Activated T-cell treated with anti-CD3 and anti-CD28 coated beads for 48 hours (primary cell): ENCODE measurements at regions not wholly inside any gene's neighbourhood (a gene's known extent, or its start where the extent isn't known, plus 50 kb on each side); places are given as distances from the start of the nearest gene placed in this dataset.
"Not testable (repeated sequence)": the region's sequence is repeated elsewhere in the genome, so short reads cannot be mapped to it uniquely, and the experiment has no call there.

ENCODE experiments used
- DNase-seq: peaks from one replicate; pipeline ENCODE4 v3.0.0-alpha.2; 2020; ENCODE audit warnings: low read depth

DNA sequence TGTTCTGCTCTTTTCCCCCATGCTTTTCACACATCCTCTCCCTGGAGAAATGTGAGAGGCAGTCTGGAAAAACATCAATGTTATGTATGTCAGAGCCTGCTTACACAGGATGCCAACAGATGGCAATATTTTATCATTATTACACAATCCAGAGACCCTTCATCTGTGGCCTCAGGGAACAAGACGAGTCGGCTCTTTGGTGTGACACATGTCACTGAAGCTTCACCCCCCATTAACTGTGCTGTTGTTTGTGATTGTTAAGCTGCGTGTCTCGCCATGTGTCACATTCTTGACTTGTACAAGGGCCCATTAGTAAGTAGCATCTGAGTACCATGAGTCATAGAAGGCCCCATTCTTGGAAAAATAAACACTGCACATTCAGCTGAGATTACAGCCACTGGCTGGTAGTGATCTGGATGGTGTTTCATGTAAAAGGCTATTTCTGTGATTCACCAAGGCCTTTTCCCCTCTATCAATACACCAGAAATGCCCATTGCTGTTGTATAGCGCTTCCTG, 682.1 kb upstream of the SOX9 start:
- no peak for DNase-seq

- DNase-seq = no peak
Observed at GRCh38 chr17:71440513-71440912, 680.3 kb upstream of the SOX9 start.

DNA sequence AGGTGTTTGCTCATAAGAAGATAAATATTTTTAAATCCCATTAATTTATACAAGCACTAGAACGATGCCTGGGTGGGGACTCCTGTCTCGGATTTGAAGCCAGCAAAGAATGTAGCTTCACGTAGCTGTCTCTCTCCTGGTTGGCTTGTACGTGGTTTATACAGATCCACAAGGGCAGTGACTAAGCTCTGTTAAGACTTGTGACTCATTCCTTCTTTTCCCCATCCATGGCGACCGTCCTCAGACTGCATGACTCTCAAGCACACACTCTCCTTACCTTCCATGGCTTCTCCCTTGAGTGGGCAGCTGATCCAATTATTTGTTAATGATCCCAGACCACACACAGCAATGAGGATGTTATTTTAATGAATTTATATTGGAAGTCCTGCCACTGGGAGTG, 679.7 kb upstream of the SOX9 start:
- DNase-seq = no peak

DNA sequence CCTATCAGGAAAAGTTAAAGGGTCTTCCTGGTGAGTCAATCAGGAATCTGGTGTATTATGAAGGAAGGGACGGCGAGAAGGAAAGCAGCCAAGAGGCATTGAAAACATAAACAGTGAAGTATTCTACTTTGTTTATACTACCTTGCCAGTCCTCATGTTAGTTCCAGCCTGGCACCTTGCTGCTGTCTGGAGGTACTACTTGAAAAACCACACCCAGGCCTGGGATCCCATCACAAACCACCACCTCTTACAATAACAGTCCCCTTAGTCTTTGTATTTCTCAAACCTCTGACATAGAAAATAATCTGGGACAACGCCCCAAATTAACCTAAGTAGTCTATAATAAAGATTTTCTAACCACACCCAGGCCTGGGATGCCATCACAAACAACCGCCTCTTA, 676.7 kb upstream of the SOX9 start:
- no peak for DNase-seq

DNA sequence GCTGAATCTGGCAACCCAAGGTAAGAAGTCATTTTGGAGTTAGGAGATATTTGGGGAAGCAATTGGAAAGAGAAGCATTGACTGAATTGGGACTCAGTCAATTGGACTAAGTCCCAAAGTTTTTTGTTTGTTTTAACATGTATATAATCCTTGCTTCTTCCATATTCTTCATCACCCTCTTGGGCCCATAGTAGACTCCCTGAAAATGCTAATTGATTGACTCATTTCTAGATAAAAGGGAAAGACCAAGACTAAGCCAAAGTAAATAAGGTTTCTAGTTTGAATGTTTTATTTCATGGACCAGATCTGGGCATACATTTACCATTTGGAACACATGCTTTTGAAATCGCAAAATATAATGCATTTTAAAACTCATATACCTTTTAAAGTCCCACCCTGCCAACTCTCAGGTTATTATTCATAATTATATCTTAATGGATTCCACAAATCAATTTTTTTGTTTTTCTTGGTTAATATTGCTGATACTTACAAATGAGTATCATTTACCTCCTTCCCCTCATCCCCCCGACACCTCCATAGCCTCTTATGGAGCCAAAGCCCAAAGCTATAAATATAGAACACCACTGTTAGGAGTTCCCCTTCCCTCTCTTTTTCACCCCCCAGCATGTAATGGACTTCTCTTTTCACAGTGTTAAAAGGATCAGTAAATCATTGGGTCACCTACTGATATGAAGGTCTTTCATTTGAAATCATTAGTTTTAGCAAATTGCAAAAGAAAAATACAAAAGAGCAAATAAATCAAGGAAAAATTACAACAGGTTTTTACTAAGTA, 674.0 kb upstream of the SOX9 start:
- DNase-seq = no peak

DNA sequence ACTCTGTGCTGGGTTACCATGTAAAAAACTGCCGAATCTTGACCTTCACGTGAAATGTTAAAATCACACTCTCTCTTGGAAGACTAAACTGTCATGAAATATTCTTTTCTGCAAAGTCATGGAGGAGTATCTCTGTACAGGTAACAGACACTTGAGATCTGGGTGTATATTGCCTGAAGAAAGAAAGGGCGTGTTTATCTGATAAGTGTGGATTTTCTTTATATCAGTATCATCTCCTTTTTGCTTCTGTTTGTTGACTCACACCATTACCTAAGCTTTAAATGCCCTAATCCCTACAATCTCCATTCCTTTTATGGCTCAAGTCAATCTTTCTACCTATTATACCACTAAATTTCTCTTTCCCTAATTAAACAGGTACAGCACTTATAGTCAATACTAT, 673.2 kb upstream of the SOX9 start:
- no peak for DNase-seq

- DNase-seq = not testable (repeated sequence)
Observed at GRCh38 chr17:71450657-71451056, 670.2 kb upstream of the SOX9 start.

DNA sequence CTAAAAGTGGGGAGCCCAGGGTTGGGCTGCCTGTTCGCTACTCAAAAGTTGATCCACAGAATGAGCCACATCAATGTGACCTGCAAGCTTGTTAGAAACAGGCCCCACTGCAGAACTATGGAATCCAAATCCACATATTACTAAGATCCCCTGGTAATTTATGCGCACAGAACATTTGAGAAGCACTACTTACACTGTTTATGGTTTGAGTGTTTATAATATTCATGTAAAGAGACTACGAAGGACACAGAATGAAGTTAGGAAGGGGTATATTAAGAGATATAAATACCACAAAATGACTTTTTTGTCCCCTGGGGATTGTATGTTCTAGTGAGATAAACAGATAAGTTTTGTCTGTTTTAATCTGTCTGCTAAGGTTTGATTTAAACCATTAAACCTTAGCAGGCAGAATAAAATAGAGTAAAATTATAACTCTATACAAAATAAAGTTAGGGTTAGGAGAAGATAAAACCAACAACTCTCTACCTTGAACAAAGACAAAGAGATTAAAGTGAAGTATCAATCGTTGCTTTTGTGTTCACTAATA, 666.9 kb upstream of the SOX9 start:
- no peak for DNase-seq

DNA sequence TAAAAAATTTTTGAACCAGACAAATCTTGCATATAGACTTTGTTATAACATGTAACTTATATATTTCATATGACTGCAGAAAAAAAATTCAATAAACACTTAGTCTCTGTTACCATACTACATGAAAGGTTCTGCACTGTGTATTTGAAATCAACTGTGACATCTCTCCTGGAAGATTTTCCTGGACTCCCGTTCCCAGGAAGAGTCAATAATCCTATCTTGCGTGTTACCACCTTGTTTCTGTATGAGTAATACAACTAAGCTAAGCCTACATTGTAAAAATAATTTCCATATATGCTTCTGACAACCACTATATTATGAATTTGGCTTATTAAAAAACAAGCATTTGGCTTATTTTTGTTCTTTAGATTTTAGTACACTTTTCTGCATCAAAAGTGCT, 665.6 kb upstream of the SOX9 start:
- no peak for DNase-seq

- no peak for DNase-seq
Observed at GRCh38 chr17:71458322-71458721, 662.5 kb upstream of the SOX9 start.

GRCh38 chr17:71460943-71461342, 659.9 kb upstream of the SOX9 start:
- no peak for DNase-seq

DNA sequence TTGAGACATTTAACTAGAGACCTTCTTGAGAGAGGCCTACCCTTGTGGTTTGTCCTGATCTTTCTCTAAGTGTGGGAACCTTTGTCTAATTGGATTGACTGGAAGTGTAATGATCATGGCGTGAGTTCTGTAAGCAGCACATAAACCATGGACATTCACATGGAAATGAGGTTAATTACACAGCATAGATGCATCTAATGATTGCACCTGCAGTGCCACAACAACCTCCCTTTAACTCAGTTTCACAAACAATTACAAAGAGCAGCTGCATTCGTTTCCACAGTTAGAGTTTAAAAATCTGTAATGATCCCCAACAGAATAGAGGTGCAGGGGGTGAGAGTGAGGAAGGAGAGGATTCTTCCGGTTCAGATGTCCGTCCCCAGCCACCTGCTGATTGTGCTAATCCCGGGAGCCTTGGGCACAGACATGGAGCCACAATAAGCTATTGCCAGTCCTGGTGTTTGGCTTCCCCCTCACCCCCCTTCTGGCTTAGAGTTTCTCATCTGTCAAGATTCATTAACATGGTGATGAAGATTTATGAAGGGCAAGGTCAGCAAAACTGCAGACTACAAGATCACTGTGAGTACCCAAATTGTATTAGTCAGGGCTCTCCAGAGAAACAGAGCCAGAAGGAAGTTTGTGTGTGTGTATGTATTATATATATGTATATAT, 659.2 kb upstream of the SOX9 start:
- no peak for DNase-seq

GRCh38 chr17:71464241-71464640, 656.6 kb upstream of the SOX9 start:
- no peak for DNase-seq

- no peak for DNase-seq
Observed at GRCh38 chr17:71464751-71465150, 656.1 kb upstream of the SOX9 start.

DNA sequence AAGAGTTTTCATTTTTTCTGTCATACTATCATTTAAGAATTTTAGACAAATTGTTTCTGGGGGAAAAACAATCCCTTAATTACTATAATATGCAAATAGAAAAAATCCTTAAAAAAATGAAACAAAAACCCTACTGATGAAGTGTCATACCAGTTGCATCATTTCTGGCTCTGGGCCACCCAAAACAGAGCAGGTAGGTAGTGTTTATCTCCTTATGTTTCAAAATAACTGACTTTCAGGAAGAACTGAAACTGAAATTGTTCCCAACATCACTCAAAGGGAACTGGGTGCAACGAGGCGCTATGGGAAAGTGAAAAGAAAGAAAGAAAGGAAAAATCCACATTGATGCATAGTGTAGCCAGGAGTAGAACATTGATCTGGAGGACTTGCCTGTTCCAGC, 653.1 kb upstream of the SOX9 start:
- no peak for DNase-seq

- no peak for DNase-seq
Observed at GRCh38 chr17:71470062-71470461, 650.8 kb upstream of the SOX9 start.

DNA sequence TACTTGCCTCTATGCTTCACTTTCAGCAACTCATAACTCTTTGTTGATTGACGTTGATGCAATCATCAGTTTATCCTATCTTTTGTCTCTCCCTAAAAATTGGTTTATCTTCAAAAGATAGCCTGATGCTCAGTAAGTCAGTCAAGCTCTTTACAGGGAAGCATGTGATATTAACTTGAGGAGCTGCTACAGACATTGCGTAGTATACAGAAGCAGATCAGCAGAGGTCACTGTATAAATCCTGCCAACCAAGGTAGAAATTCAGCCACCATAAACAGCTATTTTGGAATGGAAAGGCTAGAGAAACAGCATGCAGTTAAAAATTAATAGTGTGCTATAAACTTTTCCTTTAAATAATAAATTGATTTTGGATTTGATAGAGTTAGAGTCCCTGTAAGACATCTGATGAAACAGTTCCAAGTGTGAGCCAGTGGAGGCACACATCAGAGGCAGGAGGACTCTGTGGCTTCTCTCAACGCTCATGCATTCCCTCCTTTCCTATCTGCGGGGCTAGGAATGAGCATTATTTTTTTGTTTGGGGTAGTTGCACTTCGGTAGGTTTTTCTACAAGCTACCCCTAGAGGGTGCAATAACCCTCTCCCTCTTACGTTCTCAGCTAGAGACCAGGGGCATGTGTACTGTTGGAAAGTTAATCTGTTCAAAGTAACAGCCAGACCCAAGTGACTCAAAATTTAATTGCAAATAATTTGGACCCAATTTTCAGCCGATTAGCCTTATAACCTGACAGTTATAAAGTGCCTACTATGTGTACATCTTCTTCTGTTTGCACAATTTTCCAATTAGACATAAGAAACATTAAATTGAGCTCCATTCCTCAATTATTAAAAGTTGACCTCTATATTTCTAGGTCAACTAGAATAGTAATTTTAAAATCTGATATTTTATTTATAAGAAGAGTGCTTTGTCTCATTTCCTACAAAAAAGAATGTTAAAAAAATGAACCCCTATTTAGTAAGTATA, 647.7 kb upstream of the SOX9 start:
- no peak for DNase-seq

- no peak for DNase-seq
Observed at GRCh38 chr17:71477356-71477755, 643.5 kb upstream of the SOX9 start.

GRCh38 chr17:71480099-71480498, 640.7 kb upstream of the SOX9 start:
- DNase-seq = no peak

DNA sequence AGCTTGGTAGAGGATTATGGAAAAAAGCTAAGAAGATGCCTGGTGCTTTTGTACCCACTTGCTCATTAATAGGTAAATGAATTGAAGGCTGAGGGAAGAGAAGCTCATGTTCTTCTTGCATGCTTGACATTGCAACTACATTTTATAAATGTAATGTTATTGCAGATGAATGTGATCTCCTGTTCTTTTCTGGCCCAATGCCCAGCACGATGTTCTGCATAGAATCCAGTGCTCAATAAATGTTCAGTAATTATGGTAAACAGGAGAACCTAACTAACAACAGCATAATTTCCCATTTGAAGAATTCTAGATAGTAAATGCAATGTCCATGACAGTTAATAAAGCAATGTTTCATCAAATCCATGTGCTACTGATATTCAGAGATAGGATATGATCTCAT, 638.2 kb upstream of the SOX9 start:
- no peak for DNase-seq

- DNase-seq = no peak
Observed at GRCh38 chr17:71484546-71484945, 636.3 kb upstream of the SOX9 start.

- no peak for DNase-seq
Observed at GRCh38 chr17:71485426-71485825, 635.4 kb upstream of the SOX9 start.
